GM12865 (cell line): ENCODE measurements at regions not wholly inside any gene's neighbourhood (a gene's known extent, or its start where the extent isn't known, plus 50 kb on each side); places are given as distances from the start of the nearest gene placed in this dataset.

Source experiments
- DNase-seq: peaks from one replicate; pipeline ENCODE4 v3.0.0; 2010; ENCODE audit warnings: low read depth
- H3K4me3 ChIP-seq: 2 replicates; pipeline ENCODE4 v1.5.1; 2011; ENCODE audit warnings: mild to moderate bottlenecking, low read depth, low read length, control low read depth
- CTCF ChIP-seq: IDR thresholded peaks from 2 replicates; pipeline ENCODE4 v1.5.1; 2011; ENCODE audit warnings: low read length, control low read depth, low read depth, inconsistent platforms; ENCODE audit not compliant: insufficient read depth; ENCODE audit errors: missing control alignments

GRCh38 chr12:45561488-45561887, 168.0 kb upstream of the ARID2 start:
- no peak overlapping the region for H3K4me3 ChIP-seq
- DNase-seq, result no peak
- no peak for TF ChIP-seq CTCF

GRCh38 chr12:45565590-45565989, 163.9 kb upstream of the ARID2 start:
- no peak overlapping the region for H3K4me3 ChIP-seq
- no peak for DNase-seq
- TF ChIP-seq CTCF, result no peak

GRCh38 chr12:45566257-45566656, 163.2 kb upstream of the ARID2 start:
- H3K4me3 ChIP-seq, result no peak overlapping the region
- DNase-seq, result no peak
- TF ChIP-seq CTCF, result no peak

GRCh38 chr12:45568808-45569207, 160.7 kb upstream of the ARID2 start:
- TF ChIP-seq CTCF, result no peak
- no peak for DNase-seq
- no peak overlapping the region for H3K4me3 ChIP-seq

- TF ChIP-seq CTCF, result no peak
- DNase-seq, result no peak
- no peak overlapping the region for H3K4me3 ChIP-seq
Measured at GRCh38 chr12:45570501-45570900, 159.0 kb upstream of the ARID2 start.

- no peak for TF ChIP-seq CTCF
- H3K4me3 ChIP-seq, result no peak overlapping the region
- no peak for DNase-seq
Measured at GRCh38 chr12:45572114-45572513, 157.4 kb upstream of the ARID2 start.

- H3K4me3 ChIP-seq, result no peak overlapping the region
- no peak for TF ChIP-seq CTCF
- DNase-seq, result peak; percentile 26
Measured at GRCh38 chr12:45575417-45575816, 154.1 kb upstream of the ARID2 start.
